ENCODE measurements at regions not wholly inside any gene's neighbourhood (a gene's known extent, or its start where the extent isn't known, plus 50 kb on each side); places are given as distances from the start of the nearest gene placed in this dataset.
A peak's percentile ranks its signal among the peaks of the same experiment; 100 is the strongest.

DNA sequence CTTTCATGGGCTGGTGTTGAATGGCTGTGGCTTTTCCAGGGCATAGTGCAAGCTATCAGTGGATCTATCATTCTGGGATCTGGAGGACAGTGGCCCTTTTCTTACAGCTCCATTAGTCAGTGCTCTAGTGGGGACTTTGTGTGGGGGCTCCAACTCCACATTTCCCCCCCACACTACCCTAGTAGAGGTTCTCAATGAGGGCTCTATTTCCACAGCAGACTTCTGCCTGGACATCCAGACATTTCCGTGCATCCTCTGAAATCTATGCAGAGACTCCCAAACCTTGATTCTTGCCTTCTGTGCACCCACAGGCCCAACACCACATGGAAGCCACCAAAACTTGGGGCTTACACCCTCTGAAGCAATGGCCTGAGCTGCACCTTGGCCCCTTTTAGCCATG, 208.3 kb upstream of the MKLN1 start:
- no peak for DNase-seq
- CTCF ChIA-PET, result no interaction called here
- no peak overlapping the region for H3K4me3 Mint-ChIP-seq
- intact Hi-C loops (cut with micrococcal nuclease), result no loop called here
- H3K27me3 Mint-ChIP-seq, result no peaks in the 10 kb centered on the region
- H3K36me3 Mint-ChIP-seq, result peaks cover 8% of the 10 kb centered on the region
- no peak overlapping the region for H3K27ac Mint-ChIP-seq
- H3K9me3 Mint-ChIP-seq, result peaks cover 18% of the 10 kb centered on the region
- H3K4me1 Mint-ChIP-seq (ENCODE audit: low read depth), result peaks cover 2% of the 10 kb centered on the region
- POLR2A ChIA-PET, result no interaction called here

- CTCF ChIA-PET, result interaction anchor here (0.9 kb wide), 1 partner anchor 82 kb away, joined by 3 read pairs; no protein-coding TSS in a partner anchor
- intact Hi-C loops (cut with micrococcal nuclease), result no loop called here
- peak; percentile 27 for DNase-seq
- Mint-ChIP-seq H3K36me3 (peaks cover 8% of the 10 kb centered on the region), H3K27me3 (peaks cover 3% of the 10 kb centered on the region), H3K4me1 (ENCODE audit: low read depth) (no peaks in the 10 kb centered on the region), H3K9me3 (peaks cover 18% of the 10 kb centered on the region), H3K27ac (no peak overlapping the region), H3K4me3 (no peak overlapping the region)
- POLR2A ChIA-PET, result interaction anchor here (2.2 kb wide), 1 partner anchor 13 kb away, joined by 7 read pairs; no protein-coding TSS in a partner anchor
Observed at GRCh38 chr7:131122394-131122793, 205.3 kb upstream of the MKLN1 start.

GRCh38 chr7:131124001-131124629, 203.6 kb upstream of the MKLN1 start:
- intact Hi-C loops (cut with micrococcal nuclease), result no loop called here
- DNase-seq, result no peak
- ChIA-PET POLR2A (no interaction called here), CTCF (no interaction called here)
- peaks cover 3% of the 10 kb centered on the region for H3K27me3 Mint-ChIP-seq
- H3K4me1 Mint-ChIP-seq (ENCODE audit: low read depth), result no peaks in the 10 kb centered on the region
- H3K9me3 Mint-ChIP-seq, result peaks cover 6% of the 10 kb centered on the region
- H3K27ac Mint-ChIP-seq, result no peak overlapping the region
- H3K4me3 Mint-ChIP-seq, result no peak overlapping the region
- peaks cover 3% of the 10 kb centered on the region for H3K36me3 Mint-ChIP-seq

GRCh38 chr7:131124867-131125266, 202.8 kb upstream of the MKLN1 start:
- H3K4me3 Mint-ChIP-seq, result no peak overlapping the region
- no peak for DNase-seq
- H3K9me3 Mint-ChIP-seq, result no peaks in the 10 kb centered on the region
- ChIA-PET CTCF (no interaction called here), POLR2A (no interaction called here)
- H3K36me3 Mint-ChIP-seq, result no peaks in the 10 kb centered on the region
- H3K4me1 Mint-ChIP-seq (ENCODE audit: low read depth), result no peaks in the 10 kb centered on the region
- H3K27me3 Mint-ChIP-seq, result peaks cover 3% of the 10 kb centered on the region
- intact Hi-C loops (cut with micrococcal nuclease), result no loop called here
- no peak overlapping the region for H3K27ac Mint-ChIP-seq

- Mint-ChIP-seq H3K4me1 (ENCODE audit: low read depth) (no peaks in the 10 kb centered on the region), H3K27ac (no peak overlapping the region), H3K27me3 (peaks cover under 1% of the 10 kb centered on the region), H3K9me3 (no peaks in the 10 kb centered on the region), H3K36me3 (no peaks in the 10 kb centered on the region), H3K4me3 (no peak overlapping the region)
- POLR2A ChIA-PET, result no interaction called here
- intact Hi-C loops (cut with micrococcal nuclease), result no loop called here
- CTCF ChIA-PET, result interaction anchor here (0.8 kb wide), 1 partner anchor 417 kb away, joined by 3 read pairs; no protein-coding TSS in a partner anchor
- DNase-seq, result no peak
Observed at GRCh38 chr7:131130324-131130723, 197.4 kb upstream of the MKLN1 start.

DNA sequence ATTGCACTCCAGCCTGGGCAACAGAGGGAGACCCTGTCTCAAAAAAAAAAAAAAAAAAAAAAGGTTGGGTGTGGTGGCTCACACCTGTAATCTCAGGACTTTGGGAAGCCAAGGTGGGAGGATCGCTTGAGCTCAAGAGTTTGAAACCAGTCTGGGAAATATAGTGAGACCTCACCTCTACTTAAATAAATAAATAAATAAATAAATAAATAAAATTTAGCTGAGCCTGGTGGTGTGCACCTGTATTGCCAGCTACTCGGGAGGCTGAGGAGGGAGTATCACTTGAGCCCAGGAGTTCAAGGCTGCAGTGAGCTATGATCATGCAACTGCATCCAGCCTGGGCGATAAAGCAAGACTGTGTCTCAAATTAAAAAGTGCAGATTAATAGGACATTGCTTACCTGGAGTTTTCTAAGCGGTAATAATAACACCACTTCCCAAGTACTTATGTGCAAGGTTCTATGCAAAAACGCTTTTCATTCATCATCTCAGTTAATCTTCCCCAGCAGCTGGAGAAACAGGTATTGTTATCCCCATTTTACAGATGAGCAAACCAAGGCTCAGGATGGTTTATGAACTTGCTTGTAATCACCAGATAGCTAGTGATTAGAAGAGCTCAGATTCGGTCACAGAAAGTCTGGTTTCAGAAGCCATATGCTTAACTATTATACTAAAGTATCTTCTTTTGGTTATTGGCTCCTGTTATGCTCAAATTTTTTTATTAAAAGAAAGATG, 196.5 kb upstream of the MKLN1 start:
- Mint-ChIP-seq H3K4me3 (no peak overlapping the region), H3K27ac (no peak overlapping the region), H3K4me1 (ENCODE audit: low read depth) (no peaks in the 10 kb centered on the region), H3K36me3 (no peaks in the 10 kb centered on the region), H3K27me3 (no peaks in the 10 kb centered on the region), H3K9me3 (no peaks in the 10 kb centered on the region)
- intact Hi-C loops (cut with micrococcal nuclease), result no loop called here
- ChIA-PET POLR2A (no interaction called here), CTCF (no interaction called here)
- DNase-seq, result no peak

- ChIA-PET CTCF (no interaction called here), POLR2A (no interaction called here)
- Mint-ChIP-seq H3K4me1 (ENCODE audit: low read depth) (no peaks in the 10 kb centered on the region), H3K27me3 (no peaks in the 10 kb centered on the region), H3K27ac (no peak overlapping the region), H3K36me3 (no peaks in the 10 kb centered on the region), H3K9me3 (no peaks in the 10 kb centered on the region), H3K4me3 (no peak overlapping the region)
- intact Hi-C loops (cut with micrococcal nuclease), result no loop called here
- DNase-seq, result no peak
Observed at GRCh38 chr7:131131746-131132431, 195.8 kb upstream of the MKLN1 start.

DNA sequence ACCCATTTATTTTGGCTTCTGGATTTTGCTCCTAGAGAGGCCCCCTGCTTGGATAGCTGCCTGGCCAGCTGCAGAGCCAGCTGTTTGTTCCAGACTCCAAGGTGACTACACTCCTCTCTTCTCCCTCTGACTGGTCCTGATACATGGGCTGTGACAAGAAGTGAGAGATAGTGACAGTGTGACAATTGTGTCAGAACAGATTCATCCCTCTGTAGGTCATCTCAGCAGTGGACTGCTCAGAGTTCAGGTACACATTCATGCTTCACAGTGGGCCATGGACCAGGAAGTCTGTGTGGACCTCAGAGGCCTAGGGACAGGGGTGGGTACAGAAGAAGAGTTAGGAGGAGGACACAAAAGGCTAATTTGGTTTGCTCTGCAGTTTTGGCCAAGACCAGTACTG, 188.2 kb upstream of the MKLN1 start:
- H3K4me1 Mint-ChIP-seq (ENCODE audit: low read depth), result no peaks in the 10 kb centered on the region
- POLR2A ChIA-PET, result no interaction called here
- no peak overlapping the region for H3K27ac Mint-ChIP-seq
- CTCF ChIA-PET, result no interaction called here
- H3K27me3 Mint-ChIP-seq, result no peaks in the 10 kb centered on the region
- no peaks in the 10 kb centered on the region for H3K36me3 Mint-ChIP-seq
- intact Hi-C loops (cut with micrococcal nuclease), result no loop called here
- DNase-seq, result no peak
- no peak overlapping the region for H3K4me3 Mint-ChIP-seq
- no peaks in the 10 kb centered on the region for H3K9me3 Mint-ChIP-seq

GRCh38 chr7:131141443-131141967, 186.2 kb upstream of the MKLN1 start:
- no peak overlapping the region for H3K4me3 Mint-ChIP-seq
- no peak for DNase-seq

GRCh38 chr7:131143869-131144268, 183.8 kb upstream of the MKLN1 start:
- no peak for DNase-seq
- Mint-ChIP-seq H3K27me3 (no peaks in the 10 kb centered on the region), H3K27ac (no peak overlapping the region), H3K36me3 (no peaks in the 10 kb centered on the region), H3K9me3 (no peaks in the 10 kb centered on the region), H3K4me3 (no peak overlapping the region), H3K4me1 (ENCODE audit: low read depth) (no peaks in the 10 kb centered on the region)
- intact Hi-C loops (cut with micrococcal nuclease), result no loop called here
- POLR2A ChIA-PET, result no interaction called here
- CTCF ChIA-PET, result no interaction called here

More at GRCh38 chr7:131141443-131141967, 186.2 kb upstream of the MKLN1 start:
- Mint-ChIP-seq H3K4me1 (ENCODE audit: low read depth) (no peaks in the 10 kb centered on the region), H3K27me3 (no peaks in the 10 kb centered on the region), H3K27ac (no peak overlapping the region), H3K9me3 (no peaks in the 10 kb centered on the region), H3K36me3 (no peaks in the 10 kb centered on the region)
- intact Hi-C loops (cut with micrococcal nuclease), result no loop called here
- ChIA-PET POLR2A (no interaction called here), CTCF (interaction anchor here (0.7 kb wide), 1 partner anchor 100 kb away, joined by 3 read pairs; no protein-coding TSS in a partner anchor)

DNA sequence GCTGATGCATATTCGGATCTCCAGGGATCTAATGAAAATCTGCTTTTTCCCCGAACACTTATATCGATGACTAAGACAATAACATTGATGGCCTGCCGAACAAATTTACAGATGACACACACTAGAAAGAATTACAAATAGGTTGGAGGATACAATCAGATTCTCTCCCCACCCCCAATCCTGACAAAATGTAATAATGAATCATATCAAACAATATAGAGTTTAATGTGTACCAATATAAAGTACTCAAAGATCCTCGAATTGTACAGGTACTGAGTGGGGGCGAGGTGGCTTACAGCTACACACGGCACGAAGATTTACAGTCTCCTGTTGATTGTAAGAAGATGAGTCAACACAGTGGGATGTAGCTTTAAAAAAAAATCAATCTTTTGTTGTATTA, 182.7 kb upstream of the MKLN1 start:
- DNase-seq, result no peak
- Mint-ChIP-seq H3K4me1 (ENCODE audit: low read depth) (no peaks in the 10 kb centered on the region), H3K27me3 (no peaks in the 10 kb centered on the region), H3K9me3 (no peaks in the 10 kb centered on the region), H3K4me3 (no peak overlapping the region), H3K36me3 (no peaks in the 10 kb centered on the region), H3K27ac (no peak overlapping the region)
- POLR2A ChIA-PET, result no interaction called here
- CTCF ChIA-PET, result no interaction called here
- intact Hi-C loops (cut with micrococcal nuclease), result no loop called here

- CTCF ChIA-PET, result no interaction called here
- Mint-ChIP-seq H3K27me3 (no peaks in the 10 kb centered on the region), H3K36me3 (no peaks in the 10 kb centered on the region), H3K4me3 (no peak overlapping the region), H3K4me1 (ENCODE audit: low read depth) (no peaks in the 10 kb centered on the region), H3K9me3 (no peaks in the 10 kb centered on the region), H3K27ac (no peak overlapping the region)
- DNase-seq, result no peak
- intact Hi-C loops (cut with micrococcal nuclease), result no loop called here
- POLR2A ChIA-PET, result no interaction called here
Observed at GRCh38 chr7:131145770-131146169, 181.9 kb upstream of the MKLN1 start.

Measured in activated CD4-positive, alpha-beta memory T cell treated with anti-CD3 and anti-CD28 coated beads for 36 hours (primary cell).